ENCODE measurements at regions not wholly inside any gene's neighbourhood (a gene's known extent, or its start where the extent isn't known, plus 50 kb on each side); places are given as distances from the start of the nearest gene placed in this dataset.

DNA sequence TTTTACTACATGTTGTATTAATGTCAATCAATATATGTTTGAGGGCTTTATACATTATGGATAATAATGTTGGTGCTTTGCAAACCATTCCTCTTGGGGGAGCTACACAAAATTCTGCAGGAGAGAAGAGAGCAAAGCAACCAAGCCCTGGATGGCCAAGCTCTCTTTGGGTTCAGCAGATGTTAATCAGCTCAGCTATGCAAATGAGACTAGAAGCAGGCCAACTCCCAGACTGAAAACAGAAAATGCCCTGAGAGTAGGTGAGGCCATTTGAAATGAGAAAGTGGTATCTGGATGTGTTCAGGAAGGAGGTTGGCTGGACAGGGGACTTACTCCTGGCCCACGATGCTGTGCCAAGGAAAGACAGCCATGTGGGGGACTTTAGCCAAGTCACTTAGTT is 387.0 kb downstream of the BCOR start:
- no peaks in the 10 kb centered on the region for H3K36me3 ChIP-seq (ENCODE audit: control insufficient read depth, low read length)
- no peaks in the 10 kb centered on the region for H3K79me2 ChIP-seq (ENCODE audit: control insufficient read depth, low read length)
- no peak overlapping the region for H3K4me2 ChIP-seq (ENCODE audit: low read length)
- H3K4me1 ChIP-seq (ENCODE audit: control insufficient read depth, low read length), result no peaks in the 10 kb centered on the region
- H3K27me3 ChIP-seq (ENCODE audit: control insufficient read depth, low read length), result no peaks in the 10 kb centered on the region; the same call in 1 of the 2 replicates
- H3K4me3 ChIP-seq (ENCODE audit: low read length), result no peak overlapping the region
- no peak overlapping the region for H3K27ac ChIP-seq (ENCODE audit: low read depth, low read length)
- no peaks in the 10 kb centered on the region for H4K20me1 ChIP-seq (ENCODE audit: control insufficient read depth, insufficient read depth, low read depth, low read length)
- H3K9me3 ChIP-seq (ENCODE audit: control insufficient read depth, insufficient read depth, low read length), result no peaks in the 10 kb centered on the region
- no peaks in the 10 kb centered on the region for H3K9me2 ChIP-seq (replicated peaks; ENCODE audit: control insufficient read depth, low read length)
- no peaks in the 10 kb centered on the region for H3F3A ChIP-seq (ENCODE audit: control insufficient read depth, insufficient read depth)
- TF ChIP-seq EZH2phosphoT487 (IDR thresholded peaks at IDR 0.05; ENCODE audit: borderline replicate concordance, low read length) (no peak), CTCF (IDR thresholded peaks at IDR 0.05; ENCODE audit: low read depth, low read length, poor library complexity, severe bottlenecking) (no peak)

GRCh38 chrX:39714471-39714870 is 383.3 kb downstream of the BCOR start:
- Histone ChIP-seq H3F3A (ENCODE audit: control insufficient read depth, insufficient read depth) (no peaks in the 10 kb centered on the region), H4K20me1 (ENCODE audit: control insufficient read depth, insufficient read depth, low read depth, low read length) (no peaks in the 10 kb centered on the region), H3K9me2 (replicated peaks; ENCODE audit: control insufficient read depth, low read length) (no peaks in the 10 kb centered on the region), H3K9me3 (ENCODE audit: control insufficient read depth, insufficient read depth, low read length) (no peaks in the 10 kb centered on the region), H3K4me1 (ENCODE audit: control insufficient read depth, low read length) (no peaks in the 10 kb centered on the region), H3K27ac (ENCODE audit: low read depth, low read length) (no peak overlapping the region), H3K79me2 (ENCODE audit: control insufficient read depth, low read length) (no peaks in the 10 kb centered on the region), H3K4me2 (ENCODE audit: low read length) (no peak overlapping the region), H3K4me3 (ENCODE audit: low read length) (no peak overlapping the region), H3K27me3 (ENCODE audit: control insufficient read depth, low read length) (no peaks in the 10 kb centered on the region), H3K36me3 (ENCODE audit: control insufficient read depth, low read length) (no peaks in the 10 kb centered on the region)
- TF ChIP-seq CTCF (IDR thresholded peaks at IDR 0.05; ENCODE audit: low read depth, low read length, poor library complexity, severe bottlenecking) (no peak), EZH2phosphoT487 (IDR thresholded peaks at IDR 0.05; ENCODE audit: borderline replicate concordance, low read length) (no peak)

DNA sequence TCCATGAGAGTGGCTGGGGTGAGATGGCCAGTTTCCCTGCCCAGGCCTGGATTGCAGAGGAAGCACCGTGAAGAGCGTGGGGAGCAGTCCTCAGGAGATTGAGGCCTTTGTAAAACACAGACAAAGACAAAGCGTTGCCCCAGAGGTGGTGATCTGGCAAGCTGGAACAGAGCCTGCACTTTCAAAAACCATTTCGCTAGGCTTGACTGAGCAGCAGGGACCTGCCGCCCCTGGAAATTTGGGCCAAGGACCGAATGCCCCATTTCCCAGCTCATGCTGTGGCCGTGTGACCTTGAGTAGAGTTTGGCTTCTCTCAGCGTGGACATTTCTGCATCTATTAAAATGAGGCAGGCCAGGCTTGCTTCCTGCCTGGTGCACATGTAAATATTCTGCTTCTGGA is 381.4 kb downstream of the BCOR start:
- Histone ChIP-seq H3K4me3 (ENCODE audit: low read length) (no peak overlapping the region), H3K27me3 (ENCODE audit: control insufficient read depth, low read length) (no peaks in the 10 kb centered on the region), H3F3A (ENCODE audit: control insufficient read depth, insufficient read depth) (no peaks in the 10 kb centered on the region), H3K4me2 (ENCODE audit: low read length) (no peak overlapping the region), H3K27ac (ENCODE audit: low read depth, low read length) (no peak overlapping the region), H3K9me3 (ENCODE audit: control insufficient read depth, insufficient read depth, low read length) (no peaks in the 10 kb centered on the region), H3K36me3 (ENCODE audit: control insufficient read depth, low read length) (no peaks in the 10 kb centered on the region), H3K79me2 (ENCODE audit: control insufficient read depth, low read length) (no peaks in the 10 kb centered on the region), H3K9me2 (replicated peaks; ENCODE audit: control insufficient read depth, low read length) (no peaks in the 10 kb centered on the region), H3K4me1 (ENCODE audit: control insufficient read depth, low read length) (no peaks in the 10 kb centered on the region), H4K20me1 (ENCODE audit: control insufficient read depth, insufficient read depth, low read depth, low read length) (no peaks in the 10 kb centered on the region)
- no peak for TF ChIP-seq EZH2phosphoT487 (IDR thresholded peaks at IDR 0.05; ENCODE audit: borderline replicate concordance, low read length)
- no peak for TF ChIP-seq CTCF (IDR thresholded peaks at IDR 0.05; ENCODE audit: low read depth, low read length, poor library complexity, severe bottlenecking)

All from DOHH2 (cell line).